WTC11 (cell line): ENCODE measurements at regions not wholly inside any gene's neighbourhood (a gene's known extent, or its start where the extent isn't known, plus 50 kb on each side); places are given as distances from the start of the nearest gene placed in this dataset.

ENCODE experiments used
- ETV6 ChIP-seq: sonication (generic); formaldehyde crosslinking; IDR thresholded peaks from 2 replicates; pipeline ENCODE4 v1.8.1; 2022; ENCODE audit warnings: mild to moderate bottlenecking, missing genetic modification reagents
- HMGA2 ChIP-seq: fragments of 250-450 bp; sonication (Bioruptor Pico); IDR thresholded peaks from 2 replicates; pipeline ENCODE4 v1.4.0; 2021; ENCODE audit warnings: mild to moderate bottlenecking, moderate library complexity
- JUN ChIP-seq: sonication (generic); formaldehyde crosslinking; IDR thresholded peaks from 2 replicates; pipeline ENCODE4 v1.8.0; 2023; ENCODE audit warnings: mild to moderate bottlenecking, missing genetic modification reagents
- KAT7 ChIP-seq: sonication (generic); formaldehyde crosslinking; IDR thresholded peaks from 2 replicates; pipeline ENCODE4 v1.8.1; 2023; ENCODE audit warnings: missing genetic modification reagents, mild to moderate bottlenecking, borderline replicate concordance
- RELA ChIP-seq: sonication (generic); formaldehyde crosslinking; IDR thresholded peaks from 2 replicates; pipeline ENCODE4 v1.8.1; 2022; ENCODE audit warnings: missing genetic modification reagents, mild to moderate bottlenecking, borderline replicate concordance
- ZNF121 ChIP-seq: sonication (generic); formaldehyde crosslinking; IDR thresholded peaks from 2 replicates; pipeline ENCODE4 v1.8.0; 2023; ENCODE audit warnings: missing genetic modification reagents
- TF ChIP-seq, protein P1 (sequence below): fragments of 200-600 bp; IDR thresholded peaks from 2 replicates; pipeline ENCODE4 v1.8.0; 2022; ENCODE audit warnings: antibody characterized with exemption
- TF ChIP-seq, protein P2 (sequence below): sonication (generic); formaldehyde crosslinking; IDR thresholded peaks from 2 replicates; pipeline ENCODE4 v1.8.0; 2022; ENCODE audit warnings: mild to moderate bottlenecking, missing genetic modification reagents
- TF ChIP-seq, protein P3 (sequence below): sonication (generic); formaldehyde crosslinking; IDR thresholded peaks from 2 replicates; pipeline ENCODE4 v1.8.1; 2023; ENCODE audit warnings: mild to moderate bottlenecking, missing genetic modification reagents, moderate library complexity
- TF ChIP-seq, protein P4 (sequence below): sonication (generic); formaldehyde crosslinking; IDR thresholded peaks from 2 replicates; pipeline ENCODE4 v1.8.0; 2022; ENCODE audit warnings: mild to moderate bottlenecking, missing genetic modification reagents
- TF ChIP-seq, protein P5 (sequence below): sonication (generic); formaldehyde crosslinking; IDR thresholded peaks from 2 replicates; pipeline ENCODE4 v1.8.1; 2023; ENCODE audit warnings: mild to moderate bottlenecking, moderate library complexity, missing genetic modification reagents

DNA sequence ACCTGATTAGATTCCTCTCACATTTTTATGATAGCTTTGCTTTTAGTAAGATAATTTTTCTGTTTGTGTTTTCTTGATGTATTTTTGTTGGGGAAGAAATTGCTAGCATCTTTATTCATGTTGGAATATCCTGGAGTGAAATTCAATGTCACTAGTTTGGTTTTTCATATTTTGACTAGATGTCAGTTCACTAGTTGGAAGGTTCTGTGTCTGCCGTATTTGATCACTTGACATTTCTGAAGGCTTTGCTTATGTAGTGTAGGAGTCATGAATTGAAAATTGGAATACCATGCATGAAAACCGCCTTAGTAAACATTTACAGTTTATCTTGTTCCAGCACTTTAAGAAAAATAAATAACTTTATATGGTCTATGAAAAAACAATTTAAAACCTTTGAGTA, 348.4 kb downstream of the AASDHPPT start:
- TF ChIP-seq, protein P1, sequence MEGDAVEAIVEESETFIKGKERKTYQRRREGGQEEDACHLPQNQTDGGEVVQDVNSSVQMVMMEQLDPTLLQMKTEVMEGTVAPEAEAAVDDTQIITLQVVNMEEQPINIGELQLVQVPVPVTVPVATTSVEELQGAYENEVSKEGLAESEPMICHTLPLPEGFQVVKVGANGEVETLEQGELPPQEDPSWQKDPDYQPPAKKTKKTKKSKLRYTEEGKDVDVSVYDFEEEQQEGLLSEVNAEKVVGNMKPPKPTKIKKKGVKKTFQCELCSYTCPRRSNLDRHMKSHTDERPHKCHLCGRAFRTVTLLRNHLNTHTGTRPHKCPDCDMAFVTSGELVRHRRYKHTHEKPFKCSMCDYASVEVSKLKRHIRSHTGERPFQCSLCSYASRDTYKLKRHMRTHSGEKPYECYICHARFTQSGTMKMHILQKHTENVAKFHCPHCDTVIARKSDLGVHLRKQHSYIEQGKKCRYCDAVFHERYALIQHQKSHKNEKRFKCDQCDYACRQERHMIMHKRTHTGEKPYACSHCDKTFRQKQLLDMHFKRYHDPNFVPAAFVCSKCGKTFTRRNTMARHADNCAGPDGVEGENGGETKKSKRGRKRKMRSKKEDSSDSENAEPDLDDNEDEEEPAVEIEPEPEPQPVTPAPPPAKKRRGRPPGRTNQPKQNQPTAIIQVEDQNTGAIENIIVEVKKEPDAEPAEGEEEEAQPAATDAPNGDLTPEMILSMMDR: no peak
- TF ChIP-seq, protein P2, sequence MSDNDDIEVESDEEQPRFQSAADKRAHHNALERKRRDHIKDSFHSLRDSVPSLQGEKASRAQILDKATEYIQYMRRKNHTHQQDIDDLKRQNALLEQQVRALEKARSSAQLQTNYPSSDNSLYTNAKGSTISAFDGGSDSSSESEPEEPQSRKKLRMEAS: no peak
- TF ChIP-seq HMGA2 (CRISPR knock-in tag) (no peak), RELA (CRISPR knock-in tag) (no peak), ZNF121 (CRISPR knock-in tag) (no peak), KAT7 (CRISPR knock-in tag) (no peak), ETV6 (CRISPR knock-in tag) (no peak), JUN (CRISPR knock-in tag) (no peak)
- TF ChIP-seq, protein P3, sequence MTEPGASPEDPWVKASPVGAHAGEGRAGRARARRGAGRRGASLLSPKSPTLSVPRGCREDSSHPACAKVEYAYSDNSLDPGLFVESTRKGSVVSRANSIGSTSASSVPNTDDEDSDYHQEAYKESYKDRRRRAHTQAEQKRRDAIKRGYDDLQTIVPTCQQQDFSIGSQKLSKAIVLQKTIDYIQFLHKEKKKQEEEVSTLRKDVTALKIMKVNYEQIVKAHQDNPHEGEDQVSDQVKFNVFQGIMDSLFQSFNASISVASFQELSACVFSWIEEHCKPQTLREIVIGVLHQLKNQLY (CRISPR knock-in tag): no peak
- TF ChIP-seq, protein P4, sequence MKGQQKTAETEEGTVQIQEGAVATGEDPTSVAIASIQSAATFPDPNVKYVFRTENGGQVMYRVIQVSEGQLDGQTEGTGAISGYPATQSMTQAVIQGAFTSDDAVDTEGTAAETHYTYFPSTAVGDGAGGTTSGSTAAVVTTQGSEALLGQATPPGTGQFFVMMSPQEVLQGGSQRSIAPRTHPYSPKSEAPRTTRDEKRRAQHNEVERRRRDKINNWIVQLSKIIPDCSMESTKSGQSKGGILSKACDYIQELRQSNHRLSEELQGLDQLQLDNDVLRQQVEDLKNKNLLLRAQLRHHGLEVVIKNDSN (CRISPR knock-in tag): no peak
- TF ChIP-seq, protein P5, sequence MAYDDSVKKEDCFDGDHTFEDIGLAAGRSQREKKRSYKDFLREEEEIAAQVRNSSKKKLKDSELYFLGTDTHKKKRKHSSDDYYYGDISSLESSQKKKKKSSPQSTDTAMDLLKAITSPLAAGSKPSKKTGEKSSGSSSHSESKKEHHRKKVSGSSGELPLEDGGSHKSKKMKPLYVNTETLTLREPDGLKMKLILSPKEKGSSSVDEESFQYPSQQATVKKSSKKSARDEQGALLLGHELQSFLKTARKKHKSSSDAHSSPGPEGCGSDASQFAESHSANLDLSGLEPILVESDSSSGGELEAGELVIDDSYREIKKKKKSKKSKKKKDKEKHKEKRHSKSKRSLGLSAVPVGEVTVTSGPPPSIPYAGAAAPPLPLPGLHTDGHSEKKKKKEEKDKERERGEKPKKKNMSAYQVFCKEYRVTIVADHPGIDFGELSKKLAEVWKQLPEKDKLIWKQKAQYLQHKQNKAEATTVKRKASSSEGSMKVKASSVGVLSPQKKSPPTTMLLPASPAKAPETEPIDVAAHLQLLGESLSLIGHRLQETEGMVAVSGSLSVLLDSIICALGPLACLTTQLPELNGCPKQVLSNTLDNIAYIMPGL (CRISPR knock-in tag): no peak
